SK-N-SH (cell line): ENCODE measurements at regions not wholly inside any gene's neighbourhood (a gene's known extent, or its start where the extent isn't known, plus 50 kb on each side); places are given as distances from the start of the nearest gene placed in this dataset.

ENCODE experiments used
- CTCF ChIP-seq: fragments of 200-600 bp; sonication (generic); IDR thresholded peaks from 2 replicates; pipeline ENCODE4 v1.6.1; 2017; ENCODE audit warnings: antibody characterized with exemption, mild to moderate bottlenecking, moderate library complexity
- EP300 ChIP-seq, 2 experiments: IDR thresholded peaks; 2 replicates each; pipeline versions ENCODE4 v1.4.0 to v1.6.1; 2012; ENCODE audit warnings: borderline replicate concordance in 1 of 2, low read depth in 1 of 2, low read length in 1 of 2
- REST ChIP-seq: IDR thresholded peaks from 2 replicates; pipeline ENCODE4 v1.6.1; 2012; ENCODE audit warnings: mild to moderate bottlenecking, low read depth, low read length, moderate library complexity
- TCF12 ChIP-seq: IDR thresholded peaks from 2 replicates; pipeline ENCODE4 v1.4.0; 2012

GRCh38 chr16:14351647-14352046, 278.4 kb downstream of the PARN start:
- TF ChIP-seq EP300 (IDR thresholded peaks at IDR 0.05; ENCODE audit: borderline replicate concordance in 1 of 2, low read depth in 1 of 2, low read length in 1 of 2) (no peak), CTCF (no peak), REST (no peak), TCF12 (no peak)
